ENCODE measurements at regions not wholly inside any gene's neighbourhood (a gene's known extent, or its start where the extent isn't known, plus 50 kb on each side); places are given as distances from the start of the nearest gene placed in this dataset.

DNA sequence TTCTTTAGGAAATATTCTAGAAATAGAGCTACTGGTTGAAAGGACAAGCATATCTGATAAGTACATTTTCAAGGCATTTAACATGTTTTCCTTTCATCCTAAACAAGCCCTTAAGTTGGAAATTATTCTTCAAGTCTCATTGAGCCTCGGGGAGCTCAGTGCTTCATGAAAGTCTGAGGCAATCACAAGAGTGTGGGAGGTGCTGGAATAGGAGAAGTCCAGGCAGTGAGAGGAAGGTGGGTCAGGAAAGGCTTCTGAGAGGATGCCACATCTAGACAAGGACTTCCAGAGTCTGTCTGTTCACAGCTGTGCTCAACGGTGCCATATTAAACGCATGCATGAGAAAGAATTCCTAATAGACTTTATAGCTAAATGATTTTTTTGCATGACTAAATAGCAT is 69.8 kb downstream of the CD83 start:
- no peak for DNase-seq (ENCODE audit: low spot score)

DNA sequence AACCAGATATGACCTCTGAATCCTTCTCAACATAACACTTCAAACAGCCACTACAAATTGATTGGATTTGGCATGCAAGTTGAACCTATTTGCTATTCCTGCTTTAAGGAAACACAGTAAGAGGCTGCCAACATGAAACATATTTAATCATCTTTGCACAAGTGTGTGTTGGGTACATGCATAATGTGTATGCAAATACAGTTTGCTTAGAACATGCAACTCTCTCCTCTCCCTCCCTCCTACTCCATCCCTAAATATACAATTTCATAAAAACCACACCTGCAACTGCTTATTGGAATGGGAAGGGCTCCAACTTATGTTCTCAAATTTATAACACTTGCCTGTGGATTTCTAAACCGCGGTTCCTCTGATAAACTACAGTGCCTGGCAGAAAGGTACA is 71.5 kb downstream of the CD83 start:
- DNase-seq (ENCODE audit: low spot score), result no peak

DNA sequence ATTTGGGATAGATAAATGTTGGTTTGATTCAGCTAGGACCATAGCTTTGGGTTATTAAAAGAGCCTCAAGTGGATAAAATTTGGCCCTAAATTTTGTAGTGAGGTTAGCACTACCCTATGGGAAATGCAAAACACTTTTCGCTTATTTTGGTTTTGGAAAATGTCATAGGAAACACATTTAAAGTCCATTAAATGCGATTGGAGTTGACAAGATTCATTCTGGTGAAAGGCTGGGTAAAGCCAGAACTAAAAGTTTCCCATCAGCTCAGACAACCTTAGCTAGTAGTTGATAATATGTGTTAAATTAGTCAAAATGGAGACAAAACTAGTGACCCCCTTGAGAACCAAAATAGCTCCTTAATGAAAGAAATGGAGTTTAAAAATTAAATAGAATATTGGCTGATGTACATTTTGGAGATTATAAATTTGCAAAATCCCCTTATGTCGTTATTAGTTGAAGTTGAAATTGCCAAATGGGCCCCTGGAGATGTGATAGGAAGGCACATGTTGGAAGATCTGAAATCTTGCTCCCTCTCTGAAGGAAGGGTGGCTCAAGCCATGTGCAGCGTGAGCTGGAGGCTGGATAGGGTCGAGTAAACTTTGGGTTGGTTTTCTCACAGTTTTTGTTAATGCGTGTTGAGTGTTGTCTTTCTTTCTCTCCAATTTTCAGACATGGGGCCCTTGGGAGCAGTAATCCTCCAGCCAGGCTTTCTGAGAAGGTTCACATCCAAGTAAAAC is 72.8 kb downstream of the CD83 start:
- no peak for DNase-seq (ENCODE audit: low spot score)

DNA sequence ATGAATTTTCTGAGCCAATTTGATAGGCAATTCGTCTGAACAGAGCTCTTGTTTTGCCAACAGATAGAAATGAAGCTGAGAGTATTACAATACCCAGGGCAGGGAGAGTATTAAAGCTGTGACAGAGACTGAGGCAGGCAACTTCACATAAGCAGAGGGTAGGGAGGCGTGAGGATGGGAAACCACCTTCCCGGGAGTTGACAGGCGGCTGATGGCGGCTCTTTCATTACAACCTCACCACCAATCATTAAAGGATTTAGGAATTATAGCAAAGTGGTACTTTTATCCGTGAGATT is 73.3 kb downstream of the CD83 start:
- no peak for DNase-seq (ENCODE audit: low spot score)

DNA sequence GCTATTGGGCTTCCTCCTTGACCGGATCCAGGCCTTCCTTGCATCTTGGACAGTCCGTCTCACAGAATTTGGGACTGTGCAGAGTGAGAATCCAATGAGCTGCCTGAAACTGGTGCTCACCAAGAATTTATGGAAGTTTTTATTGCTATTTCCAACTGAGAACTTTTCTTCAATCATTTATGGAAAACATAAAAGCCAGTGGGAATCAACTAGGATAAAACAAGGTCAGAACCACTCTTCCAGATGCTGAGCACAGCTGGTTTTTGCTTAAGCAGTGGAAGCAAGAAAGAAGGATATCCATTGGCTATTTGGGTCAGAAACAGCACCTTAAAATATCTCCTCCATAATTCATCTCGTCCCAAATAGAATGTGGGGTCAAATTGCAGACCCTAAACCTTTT is 74.2 kb downstream of the CD83 start:
- DNase-seq (ENCODE audit: low spot score), result no peak

DNA sequence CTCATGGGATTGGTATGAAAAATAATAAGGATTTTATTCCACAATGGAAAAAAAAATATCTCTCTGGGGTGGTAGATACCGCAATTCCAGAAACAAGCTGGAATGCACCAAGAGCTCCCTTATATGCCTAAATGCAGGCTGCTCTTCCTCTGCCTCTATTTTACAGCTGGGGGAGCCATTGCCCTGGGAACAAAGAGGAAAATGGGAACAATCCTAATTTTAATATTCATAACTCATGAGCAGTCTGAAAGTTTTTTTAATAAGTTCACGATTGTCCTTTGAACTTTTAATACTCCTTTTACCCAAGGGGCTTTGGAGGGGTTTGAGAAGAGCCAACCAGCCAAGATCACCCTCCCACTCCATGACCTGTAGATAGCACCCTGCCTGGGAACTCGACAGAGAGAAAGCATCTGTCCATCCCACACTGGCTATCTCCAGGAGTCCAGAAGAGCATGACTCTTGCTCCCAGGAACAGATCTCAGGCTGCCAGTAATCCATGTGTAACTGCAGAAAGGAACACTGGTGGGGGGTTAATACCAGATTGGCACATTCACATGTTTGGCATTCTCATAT is 74.7 kb downstream of the CD83 start:
- no peak for DNase-seq (ENCODE audit: low spot score)

DNA sequence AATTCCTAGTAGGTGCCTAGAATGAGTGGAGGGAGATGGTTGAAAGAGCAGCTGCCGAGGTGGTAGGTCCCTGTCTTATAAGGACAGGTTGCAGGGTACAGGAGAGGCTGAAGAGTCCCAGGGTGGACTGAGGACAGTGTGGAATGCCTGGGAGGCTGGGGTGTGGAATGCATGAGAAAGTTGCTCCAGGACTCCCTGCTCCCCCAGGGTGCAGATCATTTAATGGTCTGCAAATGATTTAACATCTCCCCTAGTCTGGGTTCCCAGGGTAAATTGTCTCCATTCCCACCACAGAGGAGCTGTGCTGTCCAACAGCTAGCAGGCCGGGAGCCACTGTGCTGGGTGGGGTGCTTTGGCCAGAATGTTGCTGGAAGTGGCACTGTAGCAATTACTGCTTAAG is 76.0 kb downstream of the CD83 start:
- no peak for DNase-seq (ENCODE audit: low spot score)

DNA sequence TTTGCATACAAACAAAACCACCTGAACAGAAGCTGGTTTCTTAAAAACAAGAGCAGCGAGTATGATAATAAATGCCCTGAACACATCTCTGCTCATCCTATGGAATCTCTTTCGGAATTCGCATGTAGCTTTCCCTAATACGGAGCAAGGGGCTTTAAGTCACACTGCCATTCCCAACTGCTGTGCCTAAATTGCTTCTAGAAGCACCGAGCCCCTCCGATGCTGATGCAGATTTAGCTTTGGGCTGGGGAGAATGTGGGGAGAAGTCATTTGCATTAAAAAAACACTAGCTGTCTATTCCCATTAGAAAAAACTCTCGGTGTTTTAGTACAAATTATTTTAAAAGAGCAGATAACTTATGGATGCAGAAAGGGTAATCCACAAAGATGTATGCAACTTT is 76.9 kb downstream of the CD83 start:
- DNase-seq (ENCODE audit: low spot score), result no peak

DNA sequence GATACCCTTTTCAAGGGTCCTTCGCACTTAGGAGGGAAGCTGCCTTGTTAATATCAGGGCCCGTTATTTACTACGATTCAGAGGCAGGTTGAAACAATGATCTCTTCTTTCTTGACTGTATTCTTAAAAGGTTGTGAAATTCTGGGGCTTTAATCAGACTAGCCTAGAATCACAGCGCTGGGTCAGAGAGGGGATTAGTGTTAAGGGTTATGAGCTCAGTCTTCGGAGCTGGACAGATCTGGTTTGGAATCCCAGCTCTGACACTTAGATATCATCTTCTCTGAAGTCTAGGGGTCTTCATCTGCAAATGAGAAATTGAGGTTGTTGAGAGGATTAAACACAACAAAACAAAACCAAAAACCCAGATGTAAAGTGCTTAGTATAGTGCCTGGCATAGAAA is 77.4 kb downstream of the CD83 start:
- DNase-seq (ENCODE audit: low spot score), result no peak

DNA sequence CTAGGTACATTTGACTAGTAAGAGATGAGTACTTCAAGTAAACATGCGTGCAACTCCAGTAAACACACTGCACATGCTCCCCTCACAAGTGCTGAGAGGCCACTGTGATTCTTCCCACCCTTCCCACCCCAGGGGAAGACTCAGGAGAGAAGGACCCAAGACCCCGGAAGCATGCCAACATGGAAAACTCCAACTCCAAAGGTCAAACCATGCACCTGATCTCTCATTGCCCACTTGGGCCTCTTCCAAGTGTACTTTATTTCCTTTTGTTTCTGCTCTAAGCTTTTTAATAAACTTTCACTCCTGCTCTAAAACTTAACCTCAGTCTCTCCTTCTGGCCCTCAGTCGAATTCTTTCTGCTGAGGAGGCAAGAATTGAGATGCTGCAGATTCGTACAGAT is 78.5 kb downstream of the CD83 start:
- DNase-seq (ENCODE audit: low spot score), result no peak

DNA sequence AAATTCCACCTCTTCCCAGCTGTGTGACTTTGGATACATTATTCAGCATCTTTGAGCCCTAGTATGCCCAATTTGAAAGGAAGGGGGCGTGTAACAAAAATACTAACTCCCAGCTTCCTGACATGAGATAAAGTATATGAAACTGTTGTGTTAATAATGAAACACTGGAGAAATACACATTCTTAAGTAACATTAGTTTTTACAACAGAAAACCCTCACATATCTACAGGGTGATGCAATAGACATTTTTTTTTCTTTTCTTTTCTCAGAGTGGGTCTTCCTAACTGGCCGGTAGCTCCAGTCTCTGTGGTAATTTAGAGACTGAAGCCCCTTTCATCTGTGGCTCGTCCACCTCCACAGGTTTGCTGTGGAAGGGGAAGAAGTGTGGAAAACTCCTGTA is 79.5 kb downstream of the CD83 start:
- DNase-seq (ENCODE audit: low spot score), result no peak

DNA sequence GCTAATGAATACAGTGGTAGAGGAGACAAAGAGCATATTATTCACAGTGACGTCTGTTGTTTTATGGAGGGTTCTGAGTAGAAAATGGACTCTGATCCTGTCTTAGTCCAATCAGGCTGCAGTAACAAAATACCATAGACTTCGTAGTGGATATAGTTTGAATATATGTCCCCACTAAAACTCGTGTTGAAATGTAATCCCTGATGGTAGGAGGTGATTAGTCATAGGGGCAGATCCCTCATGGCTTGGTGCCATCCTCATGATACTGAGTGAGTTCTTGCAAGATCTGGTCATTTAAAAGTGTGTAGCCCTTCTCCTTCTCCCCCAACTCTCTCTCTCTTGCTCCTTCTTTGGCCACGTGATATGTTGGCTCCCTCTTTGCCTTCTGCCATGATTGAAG is 82.5 kb downstream of the CD83 start:
- DNase-seq (ENCODE audit: low spot score), result no peak

DNA sequence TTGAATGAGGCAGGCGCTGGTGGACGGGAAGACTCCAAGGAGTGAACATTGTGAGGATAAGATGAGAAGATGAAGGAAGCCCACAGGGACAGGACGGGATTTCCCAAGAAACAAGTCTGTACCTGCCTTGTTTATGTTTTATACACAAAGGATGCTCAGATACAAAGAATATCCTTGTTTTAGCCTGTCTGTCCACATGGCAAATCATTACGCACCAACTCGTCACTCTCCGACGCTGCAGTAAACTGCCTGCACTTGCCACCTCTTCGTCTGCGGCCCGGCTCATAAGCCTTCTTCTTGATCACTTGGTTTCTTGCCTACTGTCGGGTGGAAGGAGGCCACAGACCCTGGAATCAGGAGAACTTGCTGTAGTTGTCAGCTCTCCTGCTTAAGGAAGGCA is 85.4 kb downstream of the CD83 start:
- DNase-seq (ENCODE audit: low spot score), result no peak

DNA sequence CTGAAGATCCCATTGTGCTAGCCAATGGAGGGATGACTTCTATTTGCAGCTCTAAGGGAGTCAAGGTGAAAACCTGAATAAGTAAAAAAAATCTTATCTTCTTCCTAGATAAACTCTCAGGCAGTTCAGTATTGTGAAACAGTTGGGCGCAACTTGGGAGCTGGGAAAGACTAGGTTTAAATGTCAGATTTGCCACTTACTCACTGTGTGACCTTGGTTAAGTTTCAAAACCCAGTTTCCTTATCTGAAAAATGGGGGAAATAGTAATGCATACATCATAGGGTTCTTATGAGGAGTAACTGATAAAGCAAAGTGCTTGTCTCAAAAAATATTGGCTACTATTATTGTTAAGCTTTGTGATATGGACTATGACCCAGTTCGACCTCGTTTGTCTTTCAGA is 88.8 kb downstream of the CD83 start:
- DNase-seq (ENCODE audit: low spot score), result no peak

DNA sequence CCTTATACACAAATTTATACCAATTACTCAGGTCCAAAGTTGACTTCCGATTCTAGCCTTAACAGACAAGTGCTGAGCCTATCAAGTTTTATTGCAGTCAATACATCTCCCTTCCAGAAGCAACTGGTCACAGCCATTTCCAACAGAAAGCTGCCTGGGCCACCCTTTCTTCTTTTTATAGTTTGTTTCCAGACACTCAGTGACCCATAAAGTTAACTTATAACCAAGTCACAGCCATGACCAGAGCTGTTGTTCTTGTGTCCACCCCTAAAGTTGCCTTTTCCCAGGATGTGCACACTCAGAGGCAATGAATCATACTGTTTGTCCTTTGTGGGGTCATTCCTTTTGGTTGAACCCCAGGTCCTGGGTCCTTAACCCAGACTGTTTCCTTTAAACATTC is 89.9 kb downstream of the CD83 start:
- no peak for DNase-seq (ENCODE audit: low spot score)

DNA sequence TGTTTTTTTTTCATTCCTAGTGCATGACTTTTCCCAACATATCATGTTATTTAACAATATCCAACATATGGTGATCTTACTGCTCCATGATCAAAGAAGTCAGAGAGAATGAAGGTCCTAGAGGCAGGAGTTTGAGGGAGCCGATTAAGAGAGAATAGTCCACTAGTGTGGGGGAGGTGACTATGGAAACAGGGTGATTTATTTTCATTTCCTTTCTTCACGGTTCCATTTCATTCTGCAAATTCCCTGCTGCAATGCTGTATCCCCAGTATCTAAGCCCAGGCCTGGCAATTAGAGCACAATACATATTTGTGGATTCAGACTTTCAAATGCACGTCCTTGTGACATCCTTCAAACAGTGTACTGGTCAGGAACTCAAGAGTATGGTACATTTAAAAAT is 91.4 kb downstream of the CD83 start:
- DNase-seq (ENCODE audit: low spot score), result no peak

DNA sequence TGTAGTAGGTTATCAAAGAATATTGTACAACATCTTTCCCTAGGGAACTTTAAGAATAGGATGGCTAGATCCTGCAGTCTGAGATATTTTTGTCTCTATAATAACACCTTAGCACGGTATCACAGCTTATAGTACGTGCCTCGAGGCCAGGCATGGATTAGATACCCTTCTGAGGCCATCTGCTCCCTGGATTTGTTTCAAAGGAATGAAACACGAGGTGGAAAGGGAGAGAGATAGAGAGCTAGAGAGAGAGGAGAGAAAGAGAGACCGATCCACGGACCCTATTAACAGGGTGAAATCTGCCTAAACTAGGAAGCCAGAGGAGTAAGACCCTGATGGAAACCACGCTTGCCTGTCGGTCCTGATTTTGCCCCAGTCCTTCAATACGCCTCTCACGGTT is 92.5 kb downstream of the CD83 start:
- no peak for DNase-seq (ENCODE audit: low spot score)

DNA sequence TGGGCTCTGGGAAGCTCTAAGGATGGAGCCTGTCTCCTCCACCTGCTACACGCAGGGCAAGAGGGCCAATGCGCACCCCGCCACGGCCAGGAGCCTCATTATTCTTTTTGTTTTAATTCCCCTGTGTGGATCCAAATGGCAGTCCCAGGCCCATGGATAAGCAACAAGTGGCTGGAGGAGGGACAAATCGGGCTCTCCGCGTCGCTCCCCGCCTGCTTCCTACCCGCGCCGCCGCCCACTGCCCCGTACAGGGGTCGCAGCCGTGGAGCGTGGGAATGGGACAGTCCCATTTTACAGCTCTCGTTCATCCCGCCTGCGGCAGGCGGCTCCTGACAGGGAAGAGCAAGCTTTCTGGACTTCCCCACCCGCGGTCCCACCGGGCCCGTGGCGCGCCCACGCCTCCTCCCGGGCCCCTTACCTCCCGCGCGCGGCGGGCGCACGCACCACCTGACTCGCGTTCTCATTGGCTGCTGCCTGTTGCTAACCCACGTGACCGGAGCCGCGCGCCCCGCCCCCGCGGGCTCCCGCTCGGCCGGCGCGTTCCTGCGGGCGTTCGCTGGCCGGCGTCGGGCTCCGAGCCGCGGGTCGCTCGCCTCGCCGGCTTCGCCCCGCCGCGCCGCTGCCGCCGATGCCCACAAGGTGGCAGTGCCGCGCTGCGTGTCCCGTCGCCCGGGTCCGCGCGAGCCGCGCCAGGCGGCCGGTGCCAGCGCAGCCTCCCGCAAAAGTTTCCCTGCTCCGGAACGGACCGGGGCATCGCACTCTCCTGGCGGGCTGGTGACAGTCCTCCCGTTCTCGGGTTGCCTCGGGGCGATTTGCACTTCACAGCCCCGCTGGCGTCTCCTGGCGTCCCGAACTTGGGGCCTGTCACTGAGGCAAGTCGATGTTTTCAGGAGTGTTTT is 93.3 kb downstream of the CD83 start:
- DNase-seq (ENCODE audit: low spot score), result peak; percentile 89

DNA sequence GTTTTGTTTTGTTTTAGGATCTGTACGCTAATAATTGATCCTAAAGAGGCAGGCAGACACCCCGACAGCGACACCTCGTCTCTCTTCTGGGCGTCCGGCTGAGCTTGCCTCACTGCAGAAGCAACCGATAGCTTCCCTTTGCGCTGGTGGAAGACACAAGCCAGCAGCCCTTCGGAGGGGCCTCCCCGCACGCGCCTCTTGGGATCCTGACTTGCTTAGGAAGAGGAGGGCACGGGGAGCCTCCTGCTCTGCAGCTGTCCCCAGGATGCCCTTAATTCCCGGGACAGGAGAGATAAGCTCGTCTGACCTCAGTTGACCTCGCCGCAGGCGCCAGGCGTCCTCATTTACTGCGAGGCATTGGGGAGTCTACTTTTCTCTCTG is 94.0 kb downstream of the CD83 start:
- DNase-seq (ENCODE audit: low spot score), result no peak

DNA sequence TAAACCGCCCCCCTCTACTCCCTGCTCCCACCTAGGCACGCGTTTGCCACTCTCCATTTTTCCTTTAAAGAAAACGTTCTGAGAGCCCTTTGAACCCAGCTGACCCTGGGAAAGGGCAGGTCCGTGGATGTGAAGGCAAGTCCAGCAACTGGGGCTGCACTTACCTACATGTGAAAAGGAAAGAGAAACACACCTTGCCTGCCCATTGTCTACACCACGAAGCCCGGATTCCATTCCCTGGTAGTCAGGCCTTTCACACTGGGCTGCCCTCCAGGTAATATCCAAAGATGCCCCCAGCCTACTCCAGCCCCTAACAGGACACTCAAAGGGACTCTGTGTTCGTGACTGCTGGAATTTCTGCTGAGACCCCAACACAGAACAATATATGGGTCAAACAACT is 94.4 kb downstream of the CD83 start:
- DNase-seq (ENCODE audit: low spot score), result no peak

DNA sequence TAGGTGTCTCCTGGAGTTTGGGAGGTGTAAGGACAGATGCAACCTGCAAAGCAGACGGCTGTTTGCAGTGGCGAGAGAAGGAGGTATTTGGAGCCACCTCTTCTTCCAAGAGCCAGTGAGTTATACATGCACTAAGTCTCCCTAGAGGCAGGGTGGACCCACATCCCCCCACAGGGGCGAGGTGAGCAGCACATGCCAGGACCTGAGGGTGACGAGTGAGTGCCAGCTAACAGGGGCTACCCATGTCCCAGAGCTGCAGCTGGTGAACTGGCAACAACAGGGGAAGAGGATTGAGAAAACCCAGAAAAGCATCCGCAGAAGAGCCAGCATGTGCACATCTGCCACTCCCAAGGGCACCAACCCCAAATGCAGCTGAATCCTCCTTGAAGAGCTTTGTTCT is 95.1 kb downstream of the CD83 start:
- no peak for DNase-seq (ENCODE audit: low spot score)

DNA sequence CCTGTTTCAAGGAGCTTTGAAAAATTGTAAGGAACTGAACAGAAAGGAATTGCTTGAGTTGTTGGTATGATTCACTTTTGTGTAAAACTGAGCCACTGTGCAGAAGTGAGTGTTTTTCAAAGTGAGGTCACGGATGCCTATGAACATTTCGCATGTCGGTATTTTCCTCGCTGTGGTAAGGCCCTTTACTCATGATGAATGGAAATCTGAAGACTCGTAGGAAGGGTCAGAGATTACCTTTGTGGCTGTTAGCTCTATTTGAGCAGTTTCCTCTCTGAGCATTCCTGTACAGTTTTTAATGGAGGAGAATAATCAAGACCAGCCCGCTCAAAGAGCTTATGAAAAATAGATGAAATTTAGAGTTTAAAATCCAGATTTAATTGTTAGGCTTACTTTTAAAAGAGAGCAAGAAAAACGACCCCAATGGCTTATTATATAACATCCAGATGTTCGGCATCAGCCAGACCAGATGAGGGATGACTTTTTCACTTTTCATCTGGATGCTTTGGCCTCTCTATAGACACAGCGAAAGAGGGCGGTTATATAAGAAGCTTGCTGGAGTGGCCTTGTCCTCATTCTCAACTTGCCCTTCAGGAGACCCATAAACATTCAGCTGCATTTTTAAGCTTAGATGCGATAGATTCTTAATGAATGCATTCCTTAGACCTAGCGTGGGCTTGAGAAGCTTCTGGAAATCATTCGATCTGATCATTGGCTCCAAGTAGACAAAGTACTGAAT is 99.5 kb downstream of the CD83 start:
- no peak for DNase-seq (ENCODE audit: low spot score)
